ENCODE measurements at regions not wholly inside any gene's neighbourhood (a gene's known extent, or its start where the extent isn't known, plus 50 kb on each side); places are given as distances from the start of the nearest gene placed in this dataset.

DNA sequence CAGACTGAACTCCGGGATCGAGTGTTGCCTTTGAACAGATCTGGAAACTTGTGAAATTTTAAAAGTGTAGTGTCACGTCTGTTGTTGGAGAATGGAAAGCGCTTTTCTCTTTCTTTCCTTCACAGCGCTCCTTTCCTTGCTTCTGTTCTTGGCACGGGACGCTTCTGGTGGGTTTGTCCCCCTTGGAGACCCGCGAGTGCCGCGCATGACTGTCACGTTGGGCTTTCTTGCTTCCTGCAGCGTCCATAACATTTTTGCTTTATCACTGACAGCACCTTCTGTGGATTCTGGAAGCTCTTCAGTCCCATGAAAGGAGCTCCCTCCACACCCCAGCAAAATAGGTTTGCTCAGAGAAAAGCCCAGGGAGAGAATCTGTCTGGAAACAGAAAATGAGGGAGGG lies 193.0 kb upstream of the TMEM132C start:
- TF ChIP-seq, protein P1, sequence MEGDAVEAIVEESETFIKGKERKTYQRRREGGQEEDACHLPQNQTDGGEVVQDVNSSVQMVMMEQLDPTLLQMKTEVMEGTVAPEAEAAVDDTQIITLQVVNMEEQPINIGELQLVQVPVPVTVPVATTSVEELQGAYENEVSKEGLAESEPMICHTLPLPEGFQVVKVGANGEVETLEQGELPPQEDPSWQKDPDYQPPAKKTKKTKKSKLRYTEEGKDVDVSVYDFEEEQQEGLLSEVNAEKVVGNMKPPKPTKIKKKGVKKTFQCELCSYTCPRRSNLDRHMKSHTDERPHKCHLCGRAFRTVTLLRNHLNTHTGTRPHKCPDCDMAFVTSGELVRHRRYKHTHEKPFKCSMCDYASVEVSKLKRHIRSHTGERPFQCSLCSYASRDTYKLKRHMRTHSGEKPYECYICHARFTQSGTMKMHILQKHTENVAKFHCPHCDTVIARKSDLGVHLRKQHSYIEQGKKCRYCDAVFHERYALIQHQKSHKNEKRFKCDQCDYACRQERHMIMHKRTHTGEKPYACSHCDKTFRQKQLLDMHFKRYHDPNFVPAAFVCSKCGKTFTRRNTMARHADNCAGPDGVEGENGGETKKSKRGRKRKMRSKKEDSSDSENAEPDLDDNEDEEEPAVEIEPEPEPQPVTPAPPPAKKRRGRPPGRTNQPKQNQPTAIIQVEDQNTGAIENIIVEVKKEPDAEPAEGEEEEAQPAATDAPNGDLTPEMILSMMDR (IDR thresholded peaks at IDR 0.05 in 2 of 3, conservative IDR thresholded peaks at IDR 0.05 in 1 of 3; ENCODE audit: control insufficient read depth in 2 of 3, extremely low read depth in 1 of 3, insufficient read depth in 1 of 3, low read depth in 3 of 3, low read length in 3 of 3), result no peak
- no peak for TF ChIP-seq BCL11A (IDR thresholded peaks at IDR 0.05; ENCODE audit: low read depth, low read length)
- no peak for TF ChIP-seq EZH2 (IDR thresholded peaks at IDR 0.05; ENCODE audit: borderline replicate concordance, control insufficient read depth, low read depth, low read length)
